Keratinocyte (primary cell): ENCODE measurements at regions not wholly inside any gene's neighbourhood (a gene's known extent, or its start where the extent isn't known, plus 50 kb on each side); places are given as distances from the start of the nearest gene placed in this dataset.

Experiments
- DNase-seq: peaks from one replicate; pipeline ENCODE4 v3.0.0-alpha.2; 2011; ENCODE audit warnings: low read depth, missing footprints, low spot score
- FAIRE-seq: peaks from 2 replicates; lab custom pipeline; 2011; peaks lifted over from hg19 to GRCh38; lab: Jason Lieb, UNC
- H2AFZ ChIP-seq: 2 replicates; pipeline ENCODE4 v1.6.0; 2012; ENCODE audit warnings: low read length, control low read depth, inconsistent platforms; ENCODE audit not compliant: control insufficient read depth
- H3K27ac ChIP-seq: 2 replicates; pipeline ENCODE4 v1.5.1; 2011; ENCODE audit warnings: low read length; ENCODE audit not compliant: control insufficient read depth, insufficient read depth
- H3K27me3 ChIP-seq: 3 replicates; pipeline ENCODE4 v1.6.0; 2011; ENCODE audit warnings: low read length; ENCODE audit not compliant: control insufficient read depth, insufficient read depth; ENCODE audit errors: extremely low read depth
- H3K36me3 ChIP-seq, 2 experiments: 2 replicates in 1 of 2; 3 replicates in 1 of 2; pipeline ENCODE4 v1.5.1; 2011; ENCODE audit warnings: low read length in 2 of 2, mild to moderate bottlenecking in 1 of 2; ENCODE audit not compliant: control insufficient read depth in 2 of 2, insufficient read depth in 2 of 2; ENCODE audit errors: extremely low read depth in 1 of 2
- H3K4me1 ChIP-seq: 3 replicates; pipeline ENCODE4 v1.5.1; 2011; ENCODE audit warnings: low read length; ENCODE audit not compliant: control insufficient read depth, insufficient read depth; ENCODE audit errors: extremely low read depth
- H3K4me2 ChIP-seq: 3 replicates; pipeline ENCODE4 v1.6.0; 2011; ENCODE audit warnings: low read depth, low read length; ENCODE audit not compliant: control insufficient read depth, insufficient read depth; ENCODE audit errors: extremely low read depth
- H3K4me3 ChIP-seq, 3 experiments: fragments of 200-600 bp in 1 of 3; sonication (generic) in 1 of 3; 2 replicates in 2 of 3; 3 replicates in 1 of 3; pipeline ENCODE4 v1.5.1; 2011 to 2016; ENCODE audit warnings: low read length in 3 of 3, mild to moderate bottlenecking in 3 of 3, control low read depth in 2 of 3, inconsistent platforms in 1 of 3, low read depth in 1 of 3, mixed read lengths in 1 of 3, mixed run types in 1 of 3, moderate library complexity in 1 of 3; ENCODE audit not compliant: control insufficient read depth in 2 of 3, insufficient read depth in 2 of 3; ENCODE audit errors: extremely low read depth in 1 of 3
- H3K79me2 ChIP-seq: 2 replicates; pipeline ENCODE4 v1.6.0; 2012; ENCODE audit warnings: low read length; ENCODE audit not compliant: control insufficient read depth, insufficient read depth
- H3K9ac ChIP-seq: 3 replicates; pipeline ENCODE4 v1.6.0; 2011; ENCODE audit warnings: low read length; ENCODE audit not compliant: control insufficient read depth, insufficient read depth; ENCODE audit errors: extremely low read depth
- H3K9me1 ChIP-seq: 3 replicates; pipeline ENCODE4 v1.6.0; 2011; ENCODE audit warnings: low read length; ENCODE audit not compliant: control insufficient read depth, insufficient read depth; ENCODE audit errors: extremely low read depth
- H3K9me3 ChIP-seq: 2 replicates; pipeline ENCODE4 v1.5.1; 2012; ENCODE audit warnings: low read depth, low read length; ENCODE audit not compliant: control insufficient read depth
- H4K20me1 ChIP-seq: 3 replicates; pipeline ENCODE4 v1.6.0; 2011; ENCODE audit warnings: low read length; ENCODE audit not compliant: control insufficient read depth, insufficient read depth; ENCODE audit errors: extremely low read depth
- EZH2 ChIP-seq: IDR thresholded peaks from one replicate; pipeline ENCODE4 v1.6.1; 2012; ENCODE audit warnings: inconsistent platforms, mild to moderate bottlenecking, low read length, moderate library complexity
- dilution Hi-C: fragments of 300-500 bp; cut with MboI; formaldehyde crosslinking; loops from one replicate; pipeline ENCODE4 v1.7.0; 2020; ENCODE audit warnings: low sequenced_read_pairs; ENCODE audit not compliant: extremely low pct_ligation_motif_present
- TF ChIP-seq, protein P1 (sequence below), 3 experiments: IDR thresholded peaks in 1 of 3; conservative IDR thresholded peaks in 1 of 3; optimal IDR thresholded peaks in 1 of 3; 2 replicates in 2 of 3; 3 replicates in 1 of 3; pipeline versions ENCODE3 to v1.5.1; 2011; ENCODE audit warnings: low read length in 3 of 3, mild to moderate bottlenecking in 3 of 3, moderate library complexity in 2 of 3, control low read depth in 1 of 3, inconsistent platforms in 1 of 3; ENCODE audit not compliant: insufficient read depth in 2 of 3; ENCODE audit errors: extremely low read depth in 1 of 3

- no peak overlapping the region for H2AFZ ChIP-seq
- H3K79me2 ChIP-seq = no peaks in the 10 kb centered on the region
- H3K4me1 ChIP-seq = peaks cover 4% of the 10 kb centered on the region
- H3K4me3 ChIP-seq = no peak overlapping the region
- no peaks in the 10 kb centered on the region for H4K20me1 ChIP-seq
- H3K27me3 ChIP-seq = no peaks in the 10 kb centered on the region
- FAIRE-seq (peak; percentile 17), DNase-seq (no peak)
- H3K9me1 ChIP-seq = no peaks in the 10 kb centered on the region
- H3K9ac ChIP-seq = no peak overlapping the region
- H3K9me3 ChIP-seq = no peaks in the 10 kb centered on the region
- TF ChIP-seq, protein P1, sequence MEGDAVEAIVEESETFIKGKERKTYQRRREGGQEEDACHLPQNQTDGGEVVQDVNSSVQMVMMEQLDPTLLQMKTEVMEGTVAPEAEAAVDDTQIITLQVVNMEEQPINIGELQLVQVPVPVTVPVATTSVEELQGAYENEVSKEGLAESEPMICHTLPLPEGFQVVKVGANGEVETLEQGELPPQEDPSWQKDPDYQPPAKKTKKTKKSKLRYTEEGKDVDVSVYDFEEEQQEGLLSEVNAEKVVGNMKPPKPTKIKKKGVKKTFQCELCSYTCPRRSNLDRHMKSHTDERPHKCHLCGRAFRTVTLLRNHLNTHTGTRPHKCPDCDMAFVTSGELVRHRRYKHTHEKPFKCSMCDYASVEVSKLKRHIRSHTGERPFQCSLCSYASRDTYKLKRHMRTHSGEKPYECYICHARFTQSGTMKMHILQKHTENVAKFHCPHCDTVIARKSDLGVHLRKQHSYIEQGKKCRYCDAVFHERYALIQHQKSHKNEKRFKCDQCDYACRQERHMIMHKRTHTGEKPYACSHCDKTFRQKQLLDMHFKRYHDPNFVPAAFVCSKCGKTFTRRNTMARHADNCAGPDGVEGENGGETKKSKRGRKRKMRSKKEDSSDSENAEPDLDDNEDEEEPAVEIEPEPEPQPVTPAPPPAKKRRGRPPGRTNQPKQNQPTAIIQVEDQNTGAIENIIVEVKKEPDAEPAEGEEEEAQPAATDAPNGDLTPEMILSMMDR (optimal IDR thresholded peaks at IDR 0.05 in 1 of 3, IDR thresholded peaks at IDR 0.05 in 1 of 3, conservative IDR thresholded peaks at IDR 0.05 in 1 of 3; ENCODE audit: extremely low read depth in 1 of 3, insufficient read depth in 2 of 3, low read length in 3 of 3) = no peak
- TF ChIP-seq EZH2 = no peak
- no peaks in the 10 kb centered on the region for H3K36me3 ChIP-seq
- no peak overlapping the region for H3K27ac ChIP-seq
- dilution Hi-C loops = no loop called here
- H3K4me2 ChIP-seq = no peak overlapping the region
These were observed 95.3 kb upstream of the FAM136A start for GRCh38 chr2:70397186-70397585.

DNA sequence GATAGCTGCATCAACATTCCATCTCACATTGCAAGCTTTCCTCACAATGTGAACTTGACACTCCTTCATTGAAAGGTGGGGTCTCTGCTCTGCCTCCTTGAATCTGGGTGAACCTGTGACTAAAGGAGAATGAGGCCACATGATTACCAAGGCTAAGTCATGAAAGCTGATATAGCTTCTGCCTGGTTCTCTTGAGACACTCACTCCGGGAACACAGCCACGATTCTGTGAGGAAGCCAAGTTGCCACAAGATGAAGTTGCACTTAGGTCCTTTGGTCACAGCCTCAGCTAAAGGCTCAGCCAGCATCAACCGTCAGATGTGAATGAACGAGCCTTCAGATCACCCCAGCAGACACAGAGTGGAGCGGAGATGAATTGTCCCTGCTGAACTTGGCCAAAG lies 94.7 kb upstream of the FAM136A start:
- no peak for FAIRE-seq
- H3K27me3 ChIP-seq = no peaks in the 10 kb centered on the region
- no peaks in the 10 kb centered on the region for H3K36me3 ChIP-seq
- no peak for TF ChIP-seq EZH2
- TF ChIP-seq, protein P1 (optimal IDR thresholded peaks at IDR 0.05 in 1 of 3, IDR thresholded peaks at IDR 0.05 in 1 of 3, conservative IDR thresholded peaks at IDR 0.05 in 1 of 3; ENCODE audit: extremely low read depth in 1 of 3, insufficient read depth in 2 of 3, low read length in 3 of 3) = no peak
- no peak overlapping the region for H3K9ac ChIP-seq
- H3K27ac ChIP-seq = no peak overlapping the region
- dilution Hi-C loops = no loop called here
- no peaks in the 10 kb centered on the region for H3K9me3 ChIP-seq
- DNase-seq = no peak
- H3K4me1 ChIP-seq = peaks cover 9% of the 10 kb centered on the region
- no peaks in the 10 kb centered on the region for H4K20me1 ChIP-seq
- H3K4me3 ChIP-seq = no peak overlapping the region
- H3K79me2 ChIP-seq = no peaks in the 10 kb centered on the region
- H2AFZ ChIP-seq = no peak overlapping the region
- no peaks in the 10 kb centered on the region for H3K9me1 ChIP-seq
- H3K4me2 ChIP-seq = no peak overlapping the region
